Ammon's horn (tissue), 1 donor: ENCODE measurements at regions not wholly inside any gene's neighbourhood (a gene's known extent, or its start where the extent isn't known, plus 50 kb on each side); places are given as distances from the start of the nearest gene placed in this dataset.

Experiments used
- DNase-seq: peaks from one replicate; pipeline ENCODE4 v3.0.0-alpha.2; 2016; ENCODE audit warnings: low spot score

- no peak for DNase-seq
These were observed 134.9 kb upstream of the HSD17B12 start for GRCh38 chr11:43545610-43546009.

DNA sequence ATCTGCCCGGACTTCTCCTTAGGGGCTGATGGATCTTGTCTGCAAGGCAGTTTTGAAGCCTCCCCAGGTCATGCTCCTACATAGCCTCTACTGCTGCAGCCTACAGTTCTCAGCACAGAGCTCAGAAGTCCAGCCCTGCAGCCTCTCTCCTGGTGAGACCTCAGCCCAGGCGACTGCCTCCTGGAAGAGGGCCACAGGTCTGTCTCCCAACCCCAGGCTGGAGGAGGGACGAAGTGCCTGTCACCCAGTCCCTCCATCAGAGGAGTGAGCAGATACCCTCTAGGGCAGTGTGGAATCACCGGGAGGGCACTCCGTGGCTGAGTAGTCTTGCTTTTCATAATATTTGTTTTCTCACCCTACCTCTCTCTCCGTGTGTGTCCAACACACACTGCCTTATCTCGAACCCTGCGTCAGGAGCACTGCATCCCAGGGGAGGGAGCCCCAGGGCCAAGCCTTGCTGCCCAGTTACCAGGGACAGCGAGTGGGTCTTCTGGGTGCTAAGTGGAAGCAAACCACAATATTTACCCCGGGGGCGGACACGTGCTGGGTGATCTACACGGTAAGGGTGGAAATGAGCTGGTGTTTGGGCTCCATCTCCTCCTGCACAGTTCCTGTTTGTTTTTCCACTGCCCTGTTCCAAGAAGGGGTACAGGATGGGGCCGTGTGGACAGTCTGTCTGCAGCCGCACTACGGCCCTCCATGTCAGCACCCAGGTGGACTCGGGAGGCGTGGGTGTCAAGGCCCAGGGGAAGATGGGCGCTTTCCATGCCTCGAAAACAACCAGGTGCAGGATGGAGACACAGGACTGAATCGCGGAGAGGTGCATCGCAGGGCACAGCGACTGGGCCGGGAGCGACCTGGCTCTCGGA, 133.7 kb upstream of the HSD17B12 start:
- no peak for DNase-seq

GRCh38 chr11:43547430-43547831, 133.1 kb upstream of the HSD17B12 start:
- no peak for DNase-seq

DNA sequence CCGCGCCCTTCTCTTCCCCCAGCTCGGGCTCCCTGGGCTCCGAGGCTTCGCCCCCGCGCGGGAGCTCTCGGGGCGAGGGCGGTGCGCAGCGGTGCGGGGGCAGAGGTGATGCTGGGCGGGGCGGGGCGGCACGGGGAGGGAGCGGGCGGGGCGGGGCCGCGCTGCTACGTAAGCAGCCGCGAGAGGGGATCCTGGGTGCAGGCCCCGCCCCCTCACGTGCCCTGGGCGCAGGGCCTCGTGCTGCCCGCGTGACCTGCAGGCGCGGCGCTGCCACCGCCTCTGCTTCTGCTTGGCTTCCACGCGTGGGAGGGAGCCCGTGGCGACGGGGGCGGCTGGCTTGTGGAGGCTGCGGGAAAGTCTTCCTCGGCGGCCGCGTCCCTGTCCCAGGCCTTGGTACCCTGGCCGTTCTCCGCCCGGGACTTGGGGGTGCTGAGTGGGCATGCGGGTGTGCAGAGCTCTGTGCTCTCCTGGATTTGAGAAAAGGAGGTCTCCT, 132.6 kb upstream of the HSD17B12 start:
- peak; percentile 20 for DNase-seq

DNA sequence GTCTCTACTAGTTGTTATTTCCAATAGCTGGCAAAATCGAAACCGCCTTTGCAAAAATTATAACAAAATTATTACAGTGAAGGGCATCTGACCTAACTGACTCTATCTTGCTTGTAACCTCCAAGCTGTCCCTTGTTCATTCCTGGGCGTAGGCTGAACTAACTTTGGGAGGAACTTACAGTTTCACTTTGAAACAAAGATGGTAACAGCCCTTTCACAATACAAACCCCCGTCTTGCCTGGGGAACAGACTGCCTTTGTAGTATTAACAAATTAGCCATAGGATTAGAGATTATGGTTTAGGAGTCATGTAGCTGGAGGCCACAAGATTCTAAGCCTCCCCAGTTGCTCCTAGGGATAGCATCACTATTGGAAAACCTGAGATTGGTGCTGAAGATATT, 131.6 kb upstream of the HSD17B12 start:
- DNase-seq: no peak

- DNase-seq: no peak
These were observed 130.9 kb upstream of the HSD17B12 start for GRCh38 chr11:43549624-43550023.

GRCh38 chr11:43550714-43551113, 129.8 kb upstream of the HSD17B12 start:
- no peak for DNase-seq

- no peak for DNase-seq
These were observed 126.4 kb upstream of the HSD17B12 start for GRCh38 chr11:43554148-43554473.

- no peak for DNase-seq
These were observed 125.4 kb upstream of the HSD17B12 start for GRCh38 chr11:43555186-43555585.

- peak; percentile 78 for DNase-seq
These were observed 124.5 kb upstream of the HSD17B12 start for GRCh38 chr11:43555816-43556611.

GRCh38 chr11:43556612-43557375, 123.7 kb upstream of the HSD17B12 start:
- DNase-seq: no peak

DNA sequence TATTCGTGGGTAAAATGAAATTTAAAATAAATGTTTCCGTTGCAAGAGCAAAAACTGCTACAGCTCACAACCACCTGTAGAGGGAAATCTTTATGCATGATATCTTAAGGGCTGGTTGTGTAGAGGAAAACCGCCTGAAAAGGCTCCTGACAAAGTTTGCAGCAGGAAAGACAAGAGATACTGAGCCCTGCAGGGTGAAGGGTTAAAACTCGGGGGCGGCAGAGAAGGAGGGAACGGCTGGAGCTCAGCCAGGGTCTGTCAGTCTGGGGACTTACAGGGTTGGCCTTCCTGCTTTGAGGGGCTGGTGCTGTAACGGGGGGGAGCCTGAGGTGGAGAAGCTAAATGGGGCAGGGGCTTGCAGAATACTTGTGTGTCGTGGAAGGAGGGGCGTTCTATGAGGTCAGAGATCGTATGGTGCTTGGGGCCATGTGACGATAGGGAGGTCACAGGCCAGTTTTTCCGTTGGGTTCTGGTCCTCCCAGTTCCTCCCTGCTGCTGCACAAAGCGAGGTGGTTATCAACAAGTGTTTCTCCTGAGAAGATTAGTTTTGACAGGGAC, 122.9 kb upstream of the HSD17B12 start:
- no peak for DNase-seq

GRCh38 chr11:43558146-43558545, 122.4 kb upstream of the HSD17B12 start:
- DNase-seq: no peak

- DNase-seq: no peak
These were observed 121.9 kb upstream of the HSD17B12 start for GRCh38 chr11:43558556-43559127.

DNA sequence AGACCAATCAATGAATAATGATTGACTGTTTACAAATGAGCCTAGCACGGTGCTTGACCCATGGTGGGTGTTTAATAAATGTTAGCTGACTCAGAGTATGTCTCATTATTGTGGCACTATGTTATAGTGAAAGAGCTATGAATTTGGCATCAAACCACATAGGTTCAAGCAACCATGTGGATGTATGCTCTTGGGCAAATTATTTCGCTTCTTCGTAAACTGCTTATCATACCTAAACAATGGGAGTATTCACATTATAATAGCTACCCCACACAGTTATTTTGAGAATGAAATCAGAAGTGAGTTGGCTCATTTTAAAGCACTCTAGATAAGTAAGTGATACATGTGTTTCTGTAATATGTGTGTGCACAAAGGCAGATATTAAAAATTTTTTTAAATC, 118.7 kb upstream of the HSD17B12 start:
- DNase-seq: no peak

DNA sequence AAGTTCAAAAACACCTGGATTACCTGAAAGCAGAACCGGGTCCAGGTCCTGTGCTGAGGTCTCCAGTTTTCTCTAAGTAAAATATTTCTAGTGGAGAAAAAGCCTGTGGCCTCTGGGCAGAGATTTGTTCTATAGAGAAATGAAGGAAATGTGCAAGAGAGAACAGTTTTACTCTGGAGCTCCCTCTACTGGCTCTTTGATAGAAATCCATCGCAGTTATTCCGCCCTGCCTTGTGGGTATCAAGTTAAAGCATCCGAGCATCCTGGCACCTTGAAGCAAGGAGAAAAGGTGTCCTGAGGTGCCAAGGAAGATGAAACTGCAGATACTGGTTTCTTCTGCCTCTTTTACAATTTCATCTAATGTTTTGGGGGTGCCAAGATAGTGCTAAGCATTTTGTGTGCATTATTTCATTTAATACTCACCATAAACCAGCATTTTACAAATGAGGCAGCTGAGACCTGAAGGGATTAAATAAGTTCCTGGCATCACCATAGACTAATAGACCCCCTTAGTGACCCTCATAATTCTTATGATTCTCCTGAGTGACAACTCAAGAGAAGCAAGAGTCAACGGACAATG, 113.1 kb upstream of the HSD17B12 start:
- peak; percentile 46 for DNase-seq

DNA sequence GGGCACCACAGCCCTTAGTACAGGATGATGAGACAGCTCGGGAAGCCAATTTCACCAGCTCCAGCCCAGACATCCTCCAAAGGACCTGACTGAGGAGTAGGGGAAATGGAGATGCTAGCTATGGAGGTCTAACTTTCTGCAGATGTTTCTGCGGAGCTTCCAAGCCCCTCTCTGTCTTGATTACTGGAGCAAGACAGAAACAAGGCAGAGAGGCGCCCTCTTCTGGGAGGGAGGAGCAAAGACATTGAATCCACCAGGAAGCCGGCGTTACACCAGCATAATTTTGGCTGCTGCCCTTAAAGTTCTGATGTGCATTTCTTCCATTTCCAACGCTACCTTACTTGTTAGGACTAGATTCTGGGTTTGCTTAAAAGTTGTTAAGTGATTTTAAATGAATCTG, 107.3 kb upstream of the HSD17B12 start:
- DNase-seq: no peak

GRCh38 chr11:43573873-43574272, 106.7 kb upstream of the HSD17B12 start:
- no peak for DNase-seq

DNA sequence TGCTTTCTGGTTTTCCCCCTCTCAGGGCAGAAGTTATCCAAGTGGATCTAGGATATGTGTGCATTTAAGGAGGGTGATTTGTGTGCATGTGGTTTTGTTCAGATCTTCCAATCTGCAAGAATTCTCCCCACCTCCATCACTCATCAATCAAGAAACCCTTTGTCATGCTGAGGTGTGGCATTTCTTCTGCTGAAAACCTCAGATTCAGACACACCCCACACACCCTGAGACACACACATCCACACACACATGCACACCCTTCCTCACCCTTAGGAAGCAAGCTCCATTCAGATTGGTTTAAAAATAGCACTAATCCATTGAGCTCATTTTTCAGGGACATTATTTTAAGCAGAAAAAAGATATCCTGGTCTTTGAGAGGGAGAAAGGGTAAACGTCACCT, 106.1 kb upstream of the HSD17B12 start:
- no peak for DNase-seq

- peak; percentile 69 for DNase-seq
These were observed 105.3 kb upstream of the HSD17B12 start for GRCh38 chr11:43574949-43575912.
